Gastrocnemius medialis (tissue), 4 donors: ENCODE measurements at regions not wholly inside any gene's neighbourhood (a gene's known extent, or its start where the extent isn't known, plus 50 kb on each side); places are given as distances from the start of the nearest gene placed in this dataset.

Source experiments
- ATAC-seq, 2 donors: fragments of 150-250 bp; one replicate each; pipeline ENCODE4 v1.9.1; 2016
- DNase-seq, 2 donors: peaks; one replicate each; pipeline ENCODE4 v3.0.0-alpha.2; 2019
- H3K27ac ChIP-seq, 4 donors: fragments of 200-600 bp; sonication (generic); 1 replicate in 1 of 4; 2 replicates in 3 of 4; pipeline ENCODE4 v1.5.1; 2016 to 2018; ENCODE audit warnings: mild to moderate bottlenecking in 2 of 4, moderate library complexity in 1 of 4
- H3K27me3 ChIP-seq, 3 donors: fragments of 200-600 bp; sonication (generic) in 2 of 3; 1 replicate in 1 of 3; 2 replicates in 2 of 3; pipeline versions ENCODE4 v1.5.1 to v1.6.0; 2016 to 2019; ENCODE audit warnings: mild to moderate bottlenecking in 1 of 3, moderate library complexity in 1 of 3
- H3K36me3 ChIP-seq, 2 donors: fragments of 200-600 bp; sonication (generic) in 1 of 2; one replicate each; pipeline ENCODE4 v1.5.1; 2017 to 2018
- H3K4me1 ChIP-seq, 2 donors: fragments of 200-600 bp; sonication (generic) in 1 of 2; one replicate each; pipeline ENCODE4 v1.5.1; 2016 to 2017; ENCODE audit warnings: mild to moderate bottlenecking in 2 of 2
- H3K4me3 ChIP-seq, 4 donors: fragments of 200-600 bp; sonication (generic) in 3 of 4; 1 replicate in 1 of 4; 2 replicates in 3 of 4; pipeline ENCODE4 v1.5.1; 2016 to 2019; ENCODE audit warnings: mild to moderate bottlenecking in 2 of 4
- H3K9me3 ChIP-seq, 3 donors: fragments of 200-600 bp; sonication (generic) in 2 of 3; 1 replicate in 1 of 3; 2 replicates in 2 of 3; pipeline ENCODE4 v1.5.1; 2016 to 2019
- CTCF ChIP-seq, 5 experiments: fragments of 450-650 bp in 3 of 5; fragments of 200-600 bp in 2 of 5; sonication (generic) in 2 of 5; IDR thresholded peaks in 4 of 5; conservative IDR thresholded peaks in 1 of 5; 1 replicate in 4 of 5; 2 replicates in 1 of 5; pipeline ENCODE4 v1.5.1; 2016 to 2019; ENCODE audit warnings: antibody characterized with exemption in 5 of 5, mild to moderate bottlenecking in 3 of 5, moderate library complexity in 3 of 5
- POLR2A ChIP-seq, 2 donors: fragments of 450-650 bp; IDR thresholded peaks; one replicate each; pipeline ENCODE4 v1.6.1; 2017; ENCODE audit warnings: antibody characterized with exemption in 2 of 2, mild to moderate bottlenecking in 2 of 2, moderate library complexity in 2 of 2
- in situ Hi-C, 4 donors: fragments of 200-750 bp; cut with MboI; loops; one replicate each; pipeline versions ENCODE4 v1.15.0 to v1.8.0; 2017; ENCODE audit warnings: low sequenced_read_pairs in 4 of 4
- intact Hi-C: fragments of 100-400 bp; cut with DNase I; formaldehyde crosslinking; loops from one replicate; pipeline ENCODE4 v1.15.1; 2023; ENCODE audit warnings: low total_unique reads

DNA sequence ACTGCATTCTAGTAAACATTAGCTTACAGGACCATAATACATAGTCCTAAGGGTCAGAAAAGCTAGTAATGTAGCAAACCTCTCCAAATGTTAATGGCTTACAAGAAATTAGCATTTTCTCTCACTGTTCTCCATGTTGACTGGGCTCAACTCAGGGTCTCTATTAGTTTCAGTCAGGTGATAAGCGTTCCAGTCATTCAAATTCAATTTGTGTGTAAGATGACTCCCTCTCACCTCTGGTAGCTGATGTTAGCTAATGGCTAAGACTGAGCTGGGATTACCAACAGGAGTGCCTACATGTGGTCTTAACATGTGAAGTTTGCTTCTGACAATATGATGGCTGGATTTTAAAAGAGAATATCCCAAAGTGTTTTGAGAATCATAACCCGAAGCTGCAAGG is 630.5 kb upstream of the USP15 start:
- Histone ChIP-seq H3K4me3 (no peak overlapping the region), H3K27me3 (no peaks in the 10 kb centered on the region), H3K36me3 (no peaks in the 10 kb centered on the region), H3K9me3 (no peaks in the 10 kb centered on the region), H3K4me1 (no peaks in the 10 kb centered on the region), H3K27ac (no peak overlapping the region)
- intact Hi-C loops (no loop called here), in situ Hi-C loops (no loop called here)
- no peak for ATAC-seq
- TF ChIP-seq POLR2A (IDR thresholded peaks at IDR 0.05) (no peak), CTCF (IDR thresholded peaks at IDR 0.05 in 4 of 5, conservative IDR thresholded peaks at IDR 0.05 in 1 of 5) (no peak)
- no peak for DNase-seq

GRCh38 chr12:61646639-61647038 is 613.6 kb upstream of the USP15 start:
- in situ Hi-C loops (no loop called here), intact Hi-C loops (no loop called here)
- no peaks in the 10 kb centered on the region for H3K36me3 ChIP-seq
- no peaks in the 10 kb centered on the region for H3K27me3 ChIP-seq
- H3K27ac ChIP-seq = no peak overlapping the region
- no peaks in the 10 kb centered on the region for H3K9me3 ChIP-seq
- ATAC-seq (no peak), DNase-seq (no peak)
- H3K4me3 ChIP-seq = no peak overlapping the region
- TF ChIP-seq POLR2A (IDR thresholded peaks at IDR 0.05) (no peak), CTCF (IDR thresholded peaks at IDR 0.05 in 4 of 5, conservative IDR thresholded peaks at IDR 0.05 in 1 of 5) (no peak)
- no peaks in the 10 kb centered on the region for H3K4me1 ChIP-seq

DNA sequence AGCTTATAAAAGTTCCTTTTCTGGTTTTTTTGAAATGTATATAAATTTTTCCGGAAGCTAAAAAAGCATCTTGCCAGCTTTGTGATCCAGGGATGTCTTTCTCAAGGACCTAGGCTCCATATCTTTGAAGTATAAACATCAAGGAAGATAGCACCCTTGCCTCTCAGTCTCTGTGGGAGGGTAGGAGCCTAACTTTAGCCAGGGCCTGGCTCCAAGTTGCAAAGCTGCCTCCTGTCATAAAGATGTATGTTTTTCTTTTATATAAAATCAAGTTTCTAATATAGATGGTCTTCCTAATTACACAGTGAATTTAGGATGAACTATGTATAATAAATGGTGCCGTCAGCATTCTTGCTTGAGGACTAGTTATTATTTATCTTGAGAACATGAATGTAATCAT is 612.6 kb upstream of the USP15 start:
- no peaks in the 10 kb centered on the region for H3K9me3 ChIP-seq
- no peak overlapping the region for H3K4me3 ChIP-seq
- intact Hi-C loops (no loop called here), in situ Hi-C loops (no loop called here)
- H3K36me3 ChIP-seq = no peaks in the 10 kb centered on the region
- DNase-seq (no peak), ATAC-seq (no peak)
- H3K4me1 ChIP-seq = no peaks in the 10 kb centered on the region
- H3K27me3 ChIP-seq = no peaks in the 10 kb centered on the region
- no peak for TF ChIP-seq POLR2A (IDR thresholded peaks at IDR 0.05)
- no peak for TF ChIP-seq CTCF (IDR thresholded peaks at IDR 0.05 in 4 of 5, conservative IDR thresholded peaks at IDR 0.05 in 1 of 5)
- H3K27ac ChIP-seq = no peak overlapping the region

- H3K9me3 ChIP-seq = no peaks in the 10 kb centered on the region
- no peaks in the 10 kb centered on the region for H3K4me1 ChIP-seq
- TF ChIP-seq CTCF (IDR thresholded peaks at IDR 0.05 in 4 of 5, conservative IDR thresholded peaks at IDR 0.05 in 1 of 5) = no peak
- no peak for TF ChIP-seq POLR2A (IDR thresholded peaks at IDR 0.05)
- no peaks in the 10 kb centered on the region for H3K36me3 ChIP-seq
- no peak for ATAC-seq
- no peaks in the 10 kb centered on the region for H3K27me3 ChIP-seq
- H3K27ac ChIP-seq = no peak overlapping the region
- no peak overlapping the region for H3K4me3 ChIP-seq
- intact Hi-C loops (no loop called here), in situ Hi-C loops (no loop called here)
- DNase-seq = no peak
Observed at GRCh38 chr12:61652265-61652664, 607.9 kb upstream of the USP15 start.

DNA sequence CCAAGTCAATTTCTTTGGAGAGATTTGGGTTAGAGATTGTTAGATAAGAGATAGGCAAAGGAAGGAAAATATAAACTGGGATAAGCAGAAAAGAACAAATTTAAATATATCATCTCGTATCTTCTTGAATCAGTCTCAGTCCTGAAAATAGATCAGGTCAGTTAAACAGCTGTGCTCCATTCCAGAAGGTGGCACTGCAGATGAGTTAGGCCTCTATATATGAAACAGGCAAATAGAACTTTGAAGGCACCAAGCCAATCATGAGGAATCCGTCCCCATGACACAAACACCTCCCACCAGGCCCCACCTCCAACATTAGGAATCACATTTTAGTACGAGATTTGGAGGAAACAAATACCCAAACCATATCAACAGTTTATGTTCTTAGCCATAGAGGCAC is 605.5 kb upstream of the USP15 start:
- no peak for ATAC-seq
- TF ChIP-seq CTCF (IDR thresholded peaks at IDR 0.05 in 4 of 5, conservative IDR thresholded peaks at IDR 0.05 in 1 of 5) (no peak), POLR2A (IDR thresholded peaks at IDR 0.05) (no peak)

More for the DNA sequence above, 605.5 kb upstream of the USP15 start:
- DNase-seq = no peak
- H3K27me3 ChIP-seq = no peaks in the 10 kb centered on the region
- H3K36me3 ChIP-seq = no peaks in the 10 kb centered on the region
- no peak overlapping the region for H3K4me3 ChIP-seq
- no peaks in the 10 kb centered on the region for H3K4me1 ChIP-seq
- no peaks in the 10 kb centered on the region for H3K9me3 ChIP-seq
- intact Hi-C loops (no loop called here), in situ Hi-C loops (no loop called here)
- H3K27ac ChIP-seq = no peak overlapping the region
